MCF 10A (cell line): ENCODE measurements at regions not wholly inside any gene's neighbourhood (a gene's known extent, or its start where the extent isn't known, plus 50 kb on each side); places are given as distances from the start of the nearest gene placed in this dataset.

Experiments
- BruUV-seq: library from RNA; stranded (reverse); fragments of 400-500 nt; replicated peaks from 2 replicates; lab custom pipeline; 2021; lab: Mats Ljungman, UMichigan
- CTCF ChIA-PET: fragments of 300-600 bp; sonication (Branson Sonifier 250); formaldehyde crosslinking; extraction: SDS; loops from one replicate; lab custom pipeline; 2021; ENCODE audit warnings: antibody characterized with exemption, inconsistent platforms; lab: Yijun Ruan, JAX
- POLR2A ChIA-PET: fragments of 300-600, 350-650 bp; sonication (Branson Sonifier 250); formaldehyde crosslinking; extraction: SDS; loops from one replicate; lab custom pipeline; 2020; ENCODE audit warnings: antibody characterized with exemption, inconsistent platforms; lab: Yijun Ruan, JAX
- DNase-seq: peaks from one replicate; pipeline ENCODE4 v3.0.0-alpha.2; 2018; ENCODE audit not compliant: unreplicated experiment
- H3K27ac Mint-ChIP-seq: one replicate; pipeline ENCODE4 v1.8.0; 2022; ENCODE audit warnings: mild to moderate bottlenecking, low read depth, mixed read lengths; ENCODE audit not compliant: unreplicated experiment
- H3K27me3 Mint-ChIP-seq: one replicate; pipeline ENCODE4 v1.8.0; 2022; ENCODE audit warnings: mixed read lengths; ENCODE audit not compliant: insufficient read depth, unreplicated experiment
- H3K36me3 Mint-ChIP-seq: one replicate; pipeline ENCODE4 v1.8.0; 2022; ENCODE audit warnings: mild to moderate bottlenecking, moderate library complexity, mixed read lengths; ENCODE audit not compliant: insufficient read depth, unreplicated experiment
- H3K4me1 Mint-ChIP-seq: one replicate; pipeline ENCODE4 v1.8.0; 2022; ENCODE audit warnings: mixed read lengths; ENCODE audit not compliant: insufficient read depth, unreplicated experiment
- H3K4me3 Mint-ChIP-seq: one replicate; pipeline ENCODE4 v1.8.0; 2022; ENCODE audit warnings: mild to moderate bottlenecking, moderate library complexity, mixed read lengths; ENCODE audit not compliant: unreplicated experiment
- H3K9me3 Mint-ChIP-seq: one replicate; pipeline ENCODE4 v1.8.0; 2022; ENCODE audit warnings: mixed read lengths; ENCODE audit not compliant: unreplicated experiment
- CTCF ChIP-seq: fragments of 200-600 bp; IDR thresholded peaks from one replicate; pipeline ENCODE4 v1.8.0; 2022; ENCODE audit warnings: antibody characterized with exemption, mild to moderate bottlenecking; ENCODE audit not compliant: unreplicated experiment
- intact Hi-C: fragments of 100-400 bp; cut with micrococcal nuclease; formaldehyde crosslinking; loops from 2 replicates; pipeline ENCODE4 v1.14.1; 2022

- CTCF ChIA-PET = interaction anchor here (0.6 kb wide), 1 partner anchor 312 kb away, joined by 3 read pairs; no protein-coding TSS in a partner anchor
- POLR2A ChIA-PET = interaction anchor here (0.5 to 1.8 kb wide), 4 partner anchors 33 to 881 kb away, joined by 3 to 5 read pairs (median 3); no protein-coding TSS in a partner anchor
- DNase-seq = peak; percentile 47
- peaks cover 6% of the 10 kb centered on the region for H3K4me1 Mint-ChIP-seq
- peaks cover 11% of the 10 kb centered on the region for H3K27me3 Mint-ChIP-seq
- H3K27ac Mint-ChIP-seq = no peak overlapping the region
- no peaks in the 10 kb centered on the region for H3K36me3 Mint-ChIP-seq
- TF ChIP-seq CTCF = no peak
- no TSS peak for BruUV-seq
- intact Hi-C loops = no loop called here
- no peak overlapping the region for H3K4me3 Mint-ChIP-seq
- no peaks in the 10 kb centered on the region for H3K9me3 Mint-ChIP-seq
These were observed 1300.9 kb upstream of the DIAPH2 start for GRCh38 chrX:95383778-95384177.

GRCh38 chrX:95427389-95427788, 1257.3 kb upstream of the DIAPH2 start:
- H3K27ac Mint-ChIP-seq = no peak overlapping the region
- peak; percentile 88 for DNase-seq
- no TSS peak for BruUV-seq
- intact Hi-C loops = no loop called here
- peaks cover 7% of the 10 kb centered on the region for H3K9me3 Mint-ChIP-seq
- CTCF ChIA-PET = no interaction called here
- TF ChIP-seq CTCF = no peak
- peaks cover 6% of the 10 kb centered on the region for H3K4me1 Mint-ChIP-seq
- no peaks in the 10 kb centered on the region for H3K27me3 Mint-ChIP-seq
- H3K36me3 Mint-ChIP-seq = no peaks in the 10 kb centered on the region
- H3K4me3 Mint-ChIP-seq = no peak overlapping the region
- POLR2A ChIA-PET = interaction anchor here (0.8 kb wide), 1 partner anchor 44 kb away, joined by 3 read pairs; no protein-coding TSS in a partner anchor

- CTCF ChIA-PET = no interaction called here
These were observed 1249.4 kb upstream of the DIAPH2 start for GRCh38 chrX:95435198-95435597.

GRCh38 chrX:95441836-95442235, 1242.8 kb upstream of the DIAPH2 start:
- BruUV-seq = no TSS peak
- Mint-ChIP-seq H3K4me3 (no peak overlapping the region), H3K36me3 (no peaks in the 10 kb centered on the region), H3K27ac (no peak overlapping the region), H3K9me3 (no peaks in the 10 kb centered on the region), H3K27me3 (peaks cover 13% of the 10 kb centered on the region), H3K4me1 (no peaks in the 10 kb centered on the region)
- TF ChIP-seq CTCF = no peak
- CTCF ChIA-PET = interaction anchor here (0.8 kb wide), 1 partner anchor 13 kb away, joined by 3 read pairs; no protein-coding TSS in a partner anchor
- intact Hi-C loops = no loop called here
- POLR2A ChIA-PET = no interaction called here
- DNase-seq = no peak

More at GRCh38 chrX:95435198-95435597, 1249.4 kb upstream of the DIAPH2 start:
- no peak overlapping the region for H3K4me3 Mint-ChIP-seq
- no TSS peak for BruUV-seq
- POLR2A ChIA-PET = interaction anchor here (0.6 kb wide), 1 partner anchor 1884 kb away, joined by 6 read pairs; no protein-coding TSS in a partner anchor
- peaks cover 35% of the 10 kb centered on the region for H3K27me3 Mint-ChIP-seq
- H3K27ac Mint-ChIP-seq = no peak overlapping the region
- no peak for DNase-seq
- TF ChIP-seq CTCF = no peak
- H3K9me3 Mint-ChIP-seq = no peaks in the 10 kb centered on the region
- H3K4me1 Mint-ChIP-seq = no peaks in the 10 kb centered on the region
- intact Hi-C loops = no loop called here
- H3K36me3 Mint-ChIP-seq = peaks cover 6% of the 10 kb centered on the region
